ENCODE measurements at regions not wholly inside any gene's neighbourhood (a gene's known extent, or its start where the extent isn't known, plus 50 kb on each side); places are given as distances from the start of the nearest gene placed in this dataset.

DNA sequence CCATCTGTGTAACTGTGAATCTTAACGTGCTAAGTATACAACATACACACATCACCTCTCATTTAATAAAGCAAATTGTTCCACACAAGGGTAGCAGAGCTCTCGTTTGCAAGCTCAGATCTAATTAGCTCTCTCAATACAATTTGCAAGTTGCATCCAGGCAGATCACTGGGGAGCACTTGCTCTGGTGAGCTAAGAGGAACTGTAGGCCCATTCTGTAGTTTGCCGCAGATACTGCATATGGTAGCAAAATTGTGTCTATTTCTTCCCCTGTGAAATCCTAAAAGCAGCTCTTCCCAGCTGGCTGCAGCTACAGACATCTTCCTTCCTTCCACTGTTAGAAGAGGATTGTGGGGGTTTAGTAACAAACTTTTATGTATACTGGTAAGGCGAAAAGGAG lies 288.7 kb upstream of the ADAMTS9 start:
- H3K4me3 ChIP-seq: no peak overlapping the region
- no peaks in the 10 kb centered on the region for H3K9me3 ChIP-seq
- TF ChIP-seq, protein P1, sequence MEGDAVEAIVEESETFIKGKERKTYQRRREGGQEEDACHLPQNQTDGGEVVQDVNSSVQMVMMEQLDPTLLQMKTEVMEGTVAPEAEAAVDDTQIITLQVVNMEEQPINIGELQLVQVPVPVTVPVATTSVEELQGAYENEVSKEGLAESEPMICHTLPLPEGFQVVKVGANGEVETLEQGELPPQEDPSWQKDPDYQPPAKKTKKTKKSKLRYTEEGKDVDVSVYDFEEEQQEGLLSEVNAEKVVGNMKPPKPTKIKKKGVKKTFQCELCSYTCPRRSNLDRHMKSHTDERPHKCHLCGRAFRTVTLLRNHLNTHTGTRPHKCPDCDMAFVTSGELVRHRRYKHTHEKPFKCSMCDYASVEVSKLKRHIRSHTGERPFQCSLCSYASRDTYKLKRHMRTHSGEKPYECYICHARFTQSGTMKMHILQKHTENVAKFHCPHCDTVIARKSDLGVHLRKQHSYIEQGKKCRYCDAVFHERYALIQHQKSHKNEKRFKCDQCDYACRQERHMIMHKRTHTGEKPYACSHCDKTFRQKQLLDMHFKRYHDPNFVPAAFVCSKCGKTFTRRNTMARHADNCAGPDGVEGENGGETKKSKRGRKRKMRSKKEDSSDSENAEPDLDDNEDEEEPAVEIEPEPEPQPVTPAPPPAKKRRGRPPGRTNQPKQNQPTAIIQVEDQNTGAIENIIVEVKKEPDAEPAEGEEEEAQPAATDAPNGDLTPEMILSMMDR (IDR thresholded peaks at IDR 0.05): no peak
- TF ChIP-seq EP300 (IDR thresholded peaks at IDR 0.05) (no peak), POLR2A (IDR thresholded peaks at IDR 0.05) (no peak), POLR2AphosphoS5 (IDR thresholded peaks at IDR 0.05) (no peak)
- H3K36me3 ChIP-seq: peaks cover 0 to 8% of the 10 kb centered on the region in 2 donors
- ATAC-seq: no peak
- no peak overlapping the region for H3K27ac ChIP-seq
- 66 to 75% methylated on average over 2 to 4 of the region's 4 CpGs for WGBS, 2 donors (ENCODE audit: low coverage in 1 of 2)
- no peaks in the 10 kb centered on the region for H3K27me3 ChIP-seq
- H3K4me1 ChIP-seq: peaks cover 0 to 10% (median 0%) of the 10 kb centered on the region in 3 donors

GRCh38 chr3:64975147-64975546 lies 287.3 kb upstream of the ADAMTS9 start:
- no peak for ATAC-seq
- no peaks in the 10 kb centered on the region for H3K9me3 ChIP-seq
- no peak for TF ChIP-seq EP300 (IDR thresholded peaks at IDR 0.05)
- TF ChIP-seq, protein P1 (IDR thresholded peaks at IDR 0.05): no peak
- TF ChIP-seq POLR2AphosphoS5 (IDR thresholded peaks at IDR 0.05): no peak
- H3K4me3 ChIP-seq: no peak overlapping the region
- peaks cover 0 to 8% of the 10 kb centered on the region in 2 donors for H3K36me3 ChIP-seq
- 30 to 65% methylated on average over 2 of the region's 2 CpGs for WGBS, 2 donors (ENCODE audit: low coverage in 1 of 2)
- no peaks in the 10 kb centered on the region for H3K27me3 ChIP-seq
- peaks cover 0 to 10% (median 0%) of the 10 kb centered on the region in 3 donors for H3K4me1 ChIP-seq
- no peak overlapping the region for H3K27ac ChIP-seq

GRCh38 chr3:64974401-64974800 lies 286.6 kb upstream of the ADAMTS9 start:
- WGBS, 2 donors (ENCODE audit: low coverage in 1 of 2): 85 to 89% methylated on average over 3 to 5 of the region's 5 CpGs
- Histone ChIP-seq H3K27ac (no peak overlapping the region), H3K4me3 (no peak overlapping the region), H3K4me1 (peaks cover 0 to 10% (median 0%) of the 10 kb centered on the region in 3 donors), H3K27me3 (no peaks in the 10 kb centered on the region), H3K36me3 (peaks cover 0 to 8% of the 10 kb centered on the region in 2 donors), H3K9me3 (no peaks in the 10 kb centered on the region)
- TF ChIP-seq EP300 (IDR thresholded peaks at IDR 0.05) (no peak), POLR2A (IDR thresholded peaks at IDR 0.05) (no peak), POLR2AphosphoS5 (IDR thresholded peaks at IDR 0.05) (no peak)
- TF ChIP-seq, protein P1 (IDR thresholded peaks at IDR 0.05): no peak
- no peak for ATAC-seq

GRCh38 chr3:64972793-64973192 lies 285.0 kb upstream of the ADAMTS9 start:
- TF ChIP-seq, protein P1 (IDR thresholded peaks at IDR 0.05): no peak
- TF ChIP-seq EP300 (IDR thresholded peaks at IDR 0.05) (no peak), POLR2A (IDR thresholded peaks at IDR 0.05) (no peak), POLR2AphosphoS5 (IDR thresholded peaks at IDR 0.05) (no peak)
- 73 to 83% methylated on average over 1 of the region's 1 CpG for WGBS, 2 donors (ENCODE audit: low coverage in 1 of 2)
- no peak overlapping the region for H3K27ac ChIP-seq
- no peaks in the 10 kb centered on the region for H3K9me3 ChIP-seq
- no peak for ATAC-seq
- no peak overlapping the region for H3K4me3 ChIP-seq
- no peaks in the 10 kb centered on the region for H3K27me3 ChIP-seq
- H3K4me1 ChIP-seq: peaks cover 0 to 10% (median 0%) of the 10 kb centered on the region in 3 donors
- peaks cover 0 to 8% of the 10 kb centered on the region in 2 donors for H3K36me3 ChIP-seq

GRCh38 chr3:64971602-64972001 lies 283.8 kb upstream of the ADAMTS9 start:
- Histone ChIP-seq H3K27ac (no peak overlapping the region), H3K9me3 (no peaks in the 10 kb centered on the region), H3K4me1 (peaks cover 0 to 10% (median 0%) of the 10 kb centered on the region in 3 donors), H3K4me3 (no peak overlapping the region), H3K36me3 (peaks cover 0 to 15% of the 10 kb centered on the region in 2 donors), H3K27me3 (no peaks in the 10 kb centered on the region)
- TF ChIP-seq POLR2AphosphoS5 (IDR thresholded peaks at IDR 0.05) (no peak), EP300 (IDR thresholded peaks at IDR 0.05) (no peak), POLR2A (IDR thresholded peaks at IDR 0.05) (no peak)
- TF ChIP-seq, protein P1 (IDR thresholded peaks at IDR 0.05): no peak
- ATAC-seq: no peak
- WGBS, 2 donors (ENCODE audit: low coverage in 1 of 2): 0 to 80% methylated on average over 1 of the region's 1 CpG

Data from gastroesophageal sphincter (tissue), 4 donors.